HFFc6 (cell line): ENCODE measurements at regions not wholly inside any gene's neighbourhood (a gene's known extent, or its start where the extent isn't known, plus 50 kb on each side); places are given as distances from the start of the nearest gene placed in this dataset.
A peak's percentile ranks its signal among the peaks of the same experiment; 100 is the strongest.

Source experiments
- DNase-seq: peaks from one replicate; pipeline ENCODE4 v3.0.0-alpha.2; 2018
- H3K27ac Mint-ChIP-seq: 2 replicates; pipeline ENCODE4 v1.8.0; 2020; ENCODE audit warnings: mild to moderate bottlenecking, mixed read lengths
- H3K27me3 Mint-ChIP-seq: 2 replicates; pipeline ENCODE4 v1.8.0; 2021; ENCODE audit warnings: mild to moderate bottlenecking, moderate library complexity, mixed read lengths; ENCODE audit not compliant: insufficient read depth
- H3K36me3 Mint-ChIP-seq: 2 replicates; pipeline ENCODE4 v1.8.0; 2021; ENCODE audit warnings: low read depth, mixed read lengths
- H3K4me1 Mint-ChIP-seq: 2 replicates; pipeline ENCODE4 v1.8.0; 2020; ENCODE audit warnings: low read depth, mixed read lengths
- H3K4me3 Mint-ChIP-seq: 2 replicates; pipeline ENCODE4 v1.8.0; 2020; ENCODE audit warnings: mild to moderate bottlenecking, moderate library complexity, mixed read lengths
- H3K9me3 Mint-ChIP-seq: 2 replicates; pipeline ENCODE4 v1.8.0; 2020; ENCODE audit warnings: mild to moderate bottlenecking, mixed read lengths
- CTCF ChIP-seq: fragments of 200-600 bp; sonication (generic); IDR thresholded peaks from 2 replicates; pipeline ENCODE4 v1.5.0; 2021; ENCODE audit warnings: antibody characterized with exemption, mild to moderate bottlenecking

- H3K27ac Mint-ChIP-seq, result no peak overlapping the region
- TF ChIP-seq CTCF, result no peak
- H3K4me1 Mint-ChIP-seq, result no peaks in the 10 kb centered on the region
- no peaks in the 10 kb centered on the region; the same call in 1 of the 2 replicates for H3K36me3 Mint-ChIP-seq
- no peak overlapping the region for H3K4me3 Mint-ChIP-seq
- H3K27me3 Mint-ChIP-seq, result peaks cover 20% of the 10 kb centered on the region
- DNase-seq, result no peak
- peaks cover 24% of the 10 kb centered on the region for H3K9me3 Mint-ChIP-seq
Observed at GRCh38 chr11:11192541-11192940, 160.5 kb downstream of the CSNK2A3 start.

- no peak for DNase-seq
- Mint-ChIP-seq H3K4me1 (no peaks in the 10 kb centered on the region), H3K9me3 (peaks cover 24% of the 10 kb centered on the region), H3K4me3 (no peak overlapping the region), H3K27ac (no peak overlapping the region), H3K27me3 (peaks cover 23% of the 10 kb centered on the region), H3K36me3 (no peaks in the 10 kb centered on the region; the same call in 1 of the 2 replicates)
- TF ChIP-seq CTCF, result no peak
Observed at GRCh38 chr11:11189506-11189905, 163.5 kb downstream of the CSNK2A3 start.

- no peak for DNase-seq
- TF ChIP-seq CTCF, result no peak
- Mint-ChIP-seq H3K9me3 (peaks cover 14% of the 10 kb centered on the region), H3K4me1 (no peaks in the 10 kb centered on the region), H3K36me3 (no peaks in the 10 kb centered on the region), H3K27me3 (peaks cover 26% of the 10 kb centered on the region), H3K4me3 (no peak overlapping the region), H3K27ac (no peak overlapping the region)
Observed at GRCh38 chr11:11186249-11186648, 166.8 kb downstream of the CSNK2A3 start.

GRCh38 chr11:11182261-11182660 lies 170.8 kb downstream of the CSNK2A3 start:
- Mint-ChIP-seq H3K9me3 (no peaks in the 10 kb centered on the region), H3K27me3 (peaks cover 24% of the 10 kb centered on the region), H3K36me3 (no peaks in the 10 kb centered on the region), H3K4me1 (peaks cover 12% of the 10 kb centered on the region), H3K27ac (no peak overlapping the region), H3K4me3 (no peak overlapping the region)
- no peak for DNase-seq
- no peak for TF ChIP-seq CTCF

GRCh38 chr11:11178671-11179638 lies 174.1 kb downstream of the CSNK2A3 start:
- Mint-ChIP-seq H3K36me3 (no peaks in the 10 kb centered on the region), H3K27me3 (peaks cover 18% of the 10 kb centered on the region), H3K4me1 (peaks cover 12% of the 10 kb centered on the region), H3K9me3 (no peaks in the 10 kb centered on the region), H3K4me3 (no peak overlapping the region), H3K27ac (peak overlapping the region; percentile 12; the same call in 1 of the 2 replicates)
- TF ChIP-seq CTCF, result no peak
- DNase-seq, result peak; percentile 76
